B cell (primary cell): ENCODE measurements at regions not wholly inside any gene's neighbourhood (a gene's known extent, or its start where the extent isn't known, plus 50 kb on each side); places are given as distances from the start of the nearest gene placed in this dataset.

Experiments
- CTCF ChIP-seq: fragments of 200-600 bp; IDR thresholded peaks from one replicate; pipeline ENCODE4 v1.8.0; 2022; ENCODE audit warnings: antibody characterized with exemption, mild to moderate bottlenecking
- EZH2 ChIP-seq: IDR thresholded peaks from 2 replicates; pipeline ENCODE4 v1.6.1; 2012; ENCODE audit warnings: borderline replicate concordance, low read depth, mild to moderate bottlenecking, moderate library complexity, low read length; ENCODE audit not compliant: insufficient read depth, poor library complexity, severe bottlenecking

GRCh38 chrX:22889819-22890218 lies 109.9 kb upstream of the DDX53 start:
- TF ChIP-seq CTCF (no peak), EZH2 (no peak)
